ENCODE measurements at regions not wholly inside any gene's neighbourhood (a gene's known extent, or its start where the extent isn't known, plus 50 kb on each side); places are given as distances from the start of the nearest gene placed in this dataset.

DNA sequence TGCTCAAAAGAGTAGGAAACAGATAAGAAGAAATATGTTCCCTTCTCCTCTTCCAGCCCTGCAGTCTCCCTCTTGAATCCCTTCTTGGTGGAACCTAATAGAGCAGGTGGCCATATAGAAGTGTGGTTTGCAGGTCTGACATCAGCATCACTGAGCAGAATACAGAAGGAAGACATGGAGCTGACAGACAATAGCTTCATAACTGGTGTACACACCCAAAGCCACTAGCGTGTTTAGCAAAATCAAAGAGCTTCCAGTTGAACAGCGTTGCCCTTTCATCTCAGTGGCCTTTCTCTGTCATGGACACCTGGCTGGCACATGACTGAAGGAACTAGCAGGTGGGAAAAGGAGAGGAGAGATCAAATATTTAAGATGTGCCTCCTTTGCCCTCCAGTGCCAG lies 245.5 kb downstream of the BAMBI start:
- intact Hi-C loops (cut with micrococcal nuclease; ENCODE audit: unreplicated experiment) (no loop called here), in situ Hi-C loops (cut with MboI) (no loop called here)
- ATAC-seq, result no peak
- Histone ChIP-seq H3K79me2 (ENCODE audit: control insufficient read depth, insufficient read depth, low read length) (no peaks in the 10 kb centered on the region), H2AFZ (ENCODE audit: control insufficient read depth, low read depth, low read length) (no peak overlapping the region), H3K4me1 (ENCODE audit: control insufficient read depth, insufficient read depth, low read length) (no peaks in the 10 kb centered on the region), H3K4me2 (ENCODE audit: control insufficient read depth, insufficient read depth) (no peak overlapping the region), H3K27ac (ENCODE audit: control insufficient read depth, insufficient read depth) (no peak overlapping the region), H3K27me3 (replicated peaks in 1 of 2; ENCODE audit: control insufficient read depth in 2 of 2, insufficient read depth in 2 of 2, low read length in 1 of 2) (no peaks in the 10 kb centered on the region), H3K9ac (ENCODE audit: control insufficient read depth, insufficient read depth, low read length) (no peak overlapping the region), H3K4me3 (no peak overlapping the region), H3K9me3 (replicated peaks; ENCODE audit: control insufficient read depth, insufficient read depth, low read length) (no peaks in the 10 kb centered on the region), H4K20me1 (ENCODE audit: control insufficient read depth, insufficient read depth) (no peaks in the 10 kb centered on the region), H3K36me3 (ENCODE audit: control insufficient read depth in 2 of 2, insufficient read depth in 2 of 2, low read length in 1 of 2) (no peaks in the 10 kb centered on the region)
- ChIA-PET CTCF (no interaction called here), POLR2A (no interaction called here), RAD21 (ENCODE audit: unreplicated experiment) (no interaction called here), SMC1A (ENCODE audit: uncharacterized antibody, unreplicated experiment) (no interaction called here)
- FAIRE-seq, result no peak
- no TSS peak for BruUV-seq (replicated peaks)
- 0% methylated on average over 2 of the region's 2 CpGs for WGBS (ENCODE audit: insufficient coverage, insufficient replicate concordance, low lambda C conversion rate, missing lambda C conversion rate)
- TF ChIP-seq, protein P1, sequence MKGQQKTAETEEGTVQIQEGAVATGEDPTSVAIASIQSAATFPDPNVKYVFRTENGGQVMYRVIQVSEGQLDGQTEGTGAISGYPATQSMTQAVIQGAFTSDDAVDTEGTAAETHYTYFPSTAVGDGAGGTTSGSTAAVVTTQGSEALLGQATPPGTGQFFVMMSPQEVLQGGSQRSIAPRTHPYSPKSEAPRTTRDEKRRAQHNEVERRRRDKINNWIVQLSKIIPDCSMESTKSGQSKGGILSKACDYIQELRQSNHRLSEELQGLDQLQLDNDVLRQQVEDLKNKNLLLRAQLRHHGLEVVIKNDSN (IDR thresholded peaks at IDR 0.05; ENCODE audit: borderline replicate concordance, extremely low read length, insufficient read depth, low read depth, low read length), result no peak
- TF ChIP-seq, protein P2, sequence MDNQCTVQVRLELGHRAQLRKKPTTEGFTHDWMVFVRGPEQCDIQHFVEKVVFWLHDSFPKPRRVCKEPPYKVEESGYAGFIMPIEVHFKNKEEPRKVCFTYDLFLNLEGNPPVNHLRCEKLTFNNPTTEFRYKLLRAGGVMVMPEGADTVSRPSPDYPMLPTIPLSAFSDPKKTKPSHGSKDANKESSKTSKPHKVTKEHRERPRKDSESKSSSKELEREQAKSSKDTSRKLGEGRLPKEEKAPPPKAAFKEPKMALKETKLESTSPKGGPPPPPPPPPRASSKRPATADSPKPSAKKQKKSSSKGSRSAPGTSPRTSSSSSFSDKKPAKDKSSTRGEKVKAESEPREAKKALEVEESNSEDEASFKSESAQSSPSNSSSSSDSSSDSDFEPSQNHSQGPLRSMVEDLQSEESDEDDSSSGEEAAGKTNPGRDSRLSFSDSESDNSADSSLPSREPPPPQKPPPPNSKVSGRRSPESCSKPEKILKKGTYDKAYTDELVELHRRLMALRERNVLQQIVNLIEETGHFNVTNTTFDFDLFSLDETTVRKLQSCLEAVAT (IDR thresholded peaks at IDR 0.05), result no peak
- TF ChIP-seq, protein P3, sequence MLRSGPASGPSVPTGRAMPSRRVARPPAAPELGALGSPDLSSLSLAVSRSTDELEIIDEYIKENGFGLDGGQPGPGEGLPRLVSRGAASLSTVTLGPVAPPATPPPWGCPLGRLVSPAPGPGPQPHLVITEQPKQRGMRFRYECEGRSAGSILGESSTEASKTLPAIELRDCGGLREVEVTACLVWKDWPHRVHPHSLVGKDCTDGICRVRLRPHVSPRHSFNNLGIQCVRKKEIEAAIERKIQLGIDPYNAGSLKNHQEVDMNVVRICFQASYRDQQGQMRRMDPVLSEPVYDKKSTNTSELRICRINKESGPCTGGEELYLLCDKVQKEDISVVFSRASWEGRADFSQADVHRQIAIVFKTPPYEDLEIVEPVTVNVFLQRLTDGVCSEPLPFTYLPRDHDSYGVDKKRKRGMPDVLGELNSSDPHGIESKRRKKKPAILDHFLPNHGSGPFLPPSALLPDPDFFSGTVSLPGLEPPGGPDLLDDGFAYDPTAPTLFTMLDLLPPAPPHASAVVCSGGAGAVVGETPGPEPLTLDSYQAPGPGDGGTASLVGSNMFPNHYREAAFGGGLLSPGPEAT (IDR thresholded peaks at IDR 0.05; ENCODE audit: low read depth), result no peak
- DNase-seq (ENCODE audit: low read depth, low spot score), result no peak

DNA sequence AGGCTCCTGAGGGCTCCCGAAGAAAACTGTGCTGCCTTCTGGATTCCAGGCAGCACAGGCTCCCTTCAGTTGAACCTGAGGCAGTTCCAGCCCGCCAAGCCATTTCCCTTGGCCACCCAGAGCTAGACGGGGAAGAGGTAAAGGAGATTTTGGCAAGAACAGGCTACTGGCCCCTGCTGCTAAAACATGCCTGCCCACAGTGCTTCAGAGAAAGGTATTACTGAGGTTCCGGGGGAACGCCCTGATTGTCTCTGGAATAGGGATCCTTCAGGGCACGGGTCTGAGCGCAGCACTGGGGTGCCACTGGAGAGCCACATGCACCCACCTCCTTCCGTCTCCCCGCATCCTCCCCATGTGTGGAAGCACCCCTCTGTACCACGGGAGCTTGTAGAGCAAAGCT lies 247.4 kb downstream of the BAMBI start:
- CTCF ChIA-PET, result no interaction called here
- TF ChIP-seq KDM1A (IDR thresholded peaks at IDR 0.05; ENCODE audit: borderline replicate concordance) (no peak), TCF12 (IDR thresholded peaks at IDR 0.05; ENCODE audit: low read depth, low read length) (no peak), HDAC6 (IDR thresholded peaks at IDR 0.05; ENCODE audit: unreplicated experiment) (no peak), PAX5 (IDR thresholded peaks at IDR 0.05; ENCODE audit: borderline replicate concordance, low read depth, low read length) (no peak), ZSCAN29 (IDR thresholded peaks at IDR 0.05) (no peak), POLR2A (IDR thresholded peaks at IDR 0.05; ENCODE audit: low read depth, low read length) (no peak), ZNF622 (IDR thresholded peaks at IDR 0.05) (no peak), SMARCA5 (IDR thresholded peaks at IDR 0.05) (no peak), NRF1 (conservative IDR thresholded peaks at IDR 0.05; ENCODE audit: low read depth, low read length) (no peak)
- TF ChIP-seq, protein P4, sequence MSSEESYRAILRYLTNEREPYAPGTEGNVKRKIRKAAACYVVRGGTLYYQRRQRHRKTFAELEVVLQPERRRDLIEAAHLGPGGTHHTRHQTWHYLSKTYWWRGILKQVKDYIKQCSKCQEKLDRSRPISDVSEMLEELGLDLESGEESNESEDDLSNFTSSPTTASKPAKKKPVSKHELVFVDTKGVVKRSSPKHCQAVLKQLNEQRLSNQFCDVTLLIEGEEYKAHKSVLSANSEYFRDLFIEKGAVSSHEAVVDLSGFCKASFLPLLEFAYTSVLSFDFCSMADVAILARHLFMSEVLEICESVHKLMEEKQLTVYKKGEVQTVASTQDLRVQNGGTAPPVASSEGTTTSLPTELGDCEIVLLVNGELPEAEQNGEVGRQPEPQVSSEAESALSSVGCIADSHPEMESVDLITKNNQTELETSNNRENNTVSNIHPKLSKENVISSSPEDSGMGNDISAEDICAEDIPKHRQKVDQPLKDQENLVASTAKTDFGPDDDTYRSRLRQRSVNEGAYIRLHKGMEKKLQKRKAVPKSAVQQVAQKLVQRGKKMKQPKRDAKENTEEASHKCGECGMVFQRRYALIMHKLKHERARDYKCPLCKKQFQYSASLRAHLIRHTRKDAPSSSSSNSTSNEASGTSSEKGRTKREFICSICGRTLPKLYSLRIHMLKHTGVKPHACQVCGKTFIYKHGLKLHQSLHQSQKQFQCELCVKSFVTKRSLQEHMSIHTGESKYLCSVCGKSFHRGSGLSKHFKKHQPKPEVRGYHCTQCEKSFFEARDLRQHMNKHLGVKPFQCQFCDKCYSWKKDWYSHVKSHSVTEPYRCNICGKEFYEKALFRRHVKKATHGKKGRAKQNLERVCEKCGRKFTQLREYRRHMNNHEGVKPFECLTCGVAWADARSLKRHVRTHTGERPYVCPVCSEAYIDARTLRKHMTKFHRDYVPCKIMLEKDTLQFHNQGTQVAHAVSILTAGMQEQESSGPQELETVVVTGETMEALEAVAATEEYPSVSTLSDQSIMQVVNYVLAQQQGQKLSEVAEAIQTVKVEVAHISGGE (CRISPR knock-in tag; IDR thresholded peaks at IDR 0.05), result no peak

More for the DNA sequence above, 247.4 kb downstream of the BAMBI start:
- SMC1A ChIA-PET (ENCODE audit: uncharacterized antibody, unreplicated experiment), result no interaction called here
- Histone ChIP-seq H3K4me2 (ENCODE audit: control insufficient read depth, insufficient read depth) (no peak overlapping the region), H3K4me1 (ENCODE audit: control insufficient read depth, insufficient read depth, low read length) (no peaks in the 10 kb centered on the region), H3K27ac (ENCODE audit: control insufficient read depth, insufficient read depth) (no peak overlapping the region), H3K36me3 (ENCODE audit: control insufficient read depth in 2 of 2, insufficient read depth in 2 of 2, low read length in 1 of 2) (no peaks in the 10 kb centered on the region), H2AFZ (ENCODE audit: control insufficient read depth, low read depth, low read length) (no peak overlapping the region), H3K79me2 (ENCODE audit: control insufficient read depth, insufficient read depth, low read length) (no peaks in the 10 kb centered on the region), H3K9ac (ENCODE audit: control insufficient read depth, insufficient read depth, low read length) (no peak overlapping the region), H3K4me3 (no peak overlapping the region), H3K9me3 (replicated peaks; ENCODE audit: control insufficient read depth, insufficient read depth, low read length) (no peaks in the 10 kb centered on the region), H3K27me3 (replicated peaks in 1 of 2; ENCODE audit: control insufficient read depth in 2 of 2, insufficient read depth in 2 of 2, low read length in 1 of 2) (no peaks in the 10 kb centered on the region), H4K20me1 (ENCODE audit: control insufficient read depth, insufficient read depth) (no peaks in the 10 kb centered on the region)
- 39% methylated on average over 10 of the region's 10 CpGs for WGBS (ENCODE audit: insufficient coverage, insufficient replicate concordance, low lambda C conversion rate, missing lambda C conversion rate)
- POLR2A ChIA-PET, result no interaction called here
- in situ Hi-C loops (cut with MboI) (no loop called here), intact Hi-C loops (cut with micrococcal nuclease; ENCODE audit: unreplicated experiment) (no loop called here)
- ATAC-seq (no peak), DNase-seq (ENCODE audit: low read depth, low spot score) (no peak), FAIRE-seq (no peak)
- no TSS peak for BruUV-seq (replicated peaks)
- RAD21 ChIA-PET (ENCODE audit: unreplicated experiment), result no interaction called here

Measured in GM12878 (cell line).